ENCODE measurements at regions not wholly inside any gene's neighbourhood (a gene's known extent, or its start where the extent isn't known, plus 50 kb on each side); places are given as distances from the start of the nearest gene placed in this dataset.

DNA sequence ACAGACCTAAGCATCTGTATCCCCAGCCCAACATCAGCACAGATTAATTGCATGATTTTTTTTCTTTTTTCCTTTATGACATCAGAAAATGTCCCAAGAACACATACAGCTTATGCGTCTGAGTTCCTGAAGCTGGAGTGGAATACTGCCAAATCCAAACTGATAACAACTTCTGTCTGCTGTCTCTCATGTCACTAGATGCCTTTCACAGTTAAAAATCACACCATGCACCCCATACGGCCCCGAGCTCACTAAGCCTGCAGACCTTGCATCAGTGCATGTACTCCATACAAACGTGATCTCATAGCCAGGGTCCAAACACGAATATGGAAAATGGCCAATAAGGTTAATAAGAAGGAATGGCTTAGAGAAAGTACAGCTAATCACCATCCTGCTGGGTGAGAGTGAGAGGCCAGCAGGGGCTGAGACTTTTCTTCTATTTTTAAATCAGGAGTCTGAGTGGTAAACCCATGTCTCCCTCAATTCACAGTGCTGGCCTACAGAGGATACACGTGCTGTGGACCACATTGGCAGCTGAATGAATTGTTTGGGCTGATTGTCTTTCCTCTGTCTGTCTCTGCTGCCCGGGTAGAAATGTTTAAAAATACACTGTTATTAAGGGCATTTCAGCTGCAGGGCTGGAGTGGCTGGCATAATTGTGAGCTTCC is 350.6 kb upstream of the RAG2 start:
- no peak for TF ChIP-seq POLR2AphosphoS5 (IDR thresholded peaks at IDR 0.05)
- TF ChIP-seq, protein P1, sequence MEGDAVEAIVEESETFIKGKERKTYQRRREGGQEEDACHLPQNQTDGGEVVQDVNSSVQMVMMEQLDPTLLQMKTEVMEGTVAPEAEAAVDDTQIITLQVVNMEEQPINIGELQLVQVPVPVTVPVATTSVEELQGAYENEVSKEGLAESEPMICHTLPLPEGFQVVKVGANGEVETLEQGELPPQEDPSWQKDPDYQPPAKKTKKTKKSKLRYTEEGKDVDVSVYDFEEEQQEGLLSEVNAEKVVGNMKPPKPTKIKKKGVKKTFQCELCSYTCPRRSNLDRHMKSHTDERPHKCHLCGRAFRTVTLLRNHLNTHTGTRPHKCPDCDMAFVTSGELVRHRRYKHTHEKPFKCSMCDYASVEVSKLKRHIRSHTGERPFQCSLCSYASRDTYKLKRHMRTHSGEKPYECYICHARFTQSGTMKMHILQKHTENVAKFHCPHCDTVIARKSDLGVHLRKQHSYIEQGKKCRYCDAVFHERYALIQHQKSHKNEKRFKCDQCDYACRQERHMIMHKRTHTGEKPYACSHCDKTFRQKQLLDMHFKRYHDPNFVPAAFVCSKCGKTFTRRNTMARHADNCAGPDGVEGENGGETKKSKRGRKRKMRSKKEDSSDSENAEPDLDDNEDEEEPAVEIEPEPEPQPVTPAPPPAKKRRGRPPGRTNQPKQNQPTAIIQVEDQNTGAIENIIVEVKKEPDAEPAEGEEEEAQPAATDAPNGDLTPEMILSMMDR (IDR thresholded peaks at IDR 0.05): no peak

Measured in stomach (tissue), 4 donors.